T47D (cell line): ENCODE measurements at regions not wholly inside any gene's neighbourhood (a gene's known extent, or its start where the extent isn't known, plus 50 kb on each side); places are given as distances from the start of the nearest gene placed in this dataset.
"Not testable (repeated sequence)": the region's sequence is repeated elsewhere in the genome, so short reads cannot be mapped to it uniquely, and the experiment has no call there.

Source experiments
- DNase-seq, 2 experiments: peaks; one replicate each; pipeline versions ENCODE4 v3.0.0 to v3.0.0-alpha.2; 2011 to 2012; ENCODE audit warnings: low read depth in 1 of 2, low spot score in 1 of 2
- JUND ChIP-seq: IDR thresholded peaks from 2 replicates; pipeline ENCODE4 v1.6.1; 2012; ENCODE audit warnings: low read depth
- in situ Hi-C: cut with HindIII; loops from 2 replicates; pipeline ENCODE4 v1.10.0; 2016; ENCODE audit warnings: low sequenced_read_pairs, low pct_unique_long_range_greater_than_20kb

- no peak for TF ChIP-seq JUND
- DNase-seq, result no peak
- in situ Hi-C loops, result no loop called here
Observed at GRCh38 chr1:73326663-73327062, 871.3 kb downstream of the LRRIQ3 start.

DNA sequence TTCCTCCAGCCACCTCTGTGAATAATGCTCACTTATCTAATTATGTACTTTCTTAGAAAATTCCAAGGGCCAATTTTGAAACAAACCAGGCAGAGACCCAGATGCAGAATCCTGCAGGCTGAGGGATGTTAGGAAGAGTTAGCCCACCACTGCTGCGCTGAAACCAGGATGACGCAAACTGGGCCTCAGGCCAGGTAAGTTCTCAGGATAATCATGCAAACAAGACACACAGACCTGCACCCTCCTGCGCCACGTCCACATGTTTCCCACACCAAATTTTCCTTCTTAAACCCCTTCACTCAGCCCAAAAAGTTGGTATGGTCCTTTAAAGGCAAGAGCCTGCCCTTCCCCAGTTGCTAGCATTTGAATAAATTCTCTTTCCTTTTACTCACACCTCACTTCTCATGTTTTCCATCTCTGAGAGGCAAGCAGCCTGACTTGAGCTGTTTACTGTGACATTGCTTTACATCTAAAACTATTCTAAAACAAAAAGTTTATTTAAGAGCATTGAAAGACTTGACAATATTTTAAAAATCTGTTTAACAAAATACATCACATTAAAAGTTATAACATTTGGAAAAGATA, 887.1 kb downstream of the LRRIQ3 start:
- in situ Hi-C loops, result no loop called here
- TF ChIP-seq JUND, result no peak
- no peak for DNase-seq

DNA sequence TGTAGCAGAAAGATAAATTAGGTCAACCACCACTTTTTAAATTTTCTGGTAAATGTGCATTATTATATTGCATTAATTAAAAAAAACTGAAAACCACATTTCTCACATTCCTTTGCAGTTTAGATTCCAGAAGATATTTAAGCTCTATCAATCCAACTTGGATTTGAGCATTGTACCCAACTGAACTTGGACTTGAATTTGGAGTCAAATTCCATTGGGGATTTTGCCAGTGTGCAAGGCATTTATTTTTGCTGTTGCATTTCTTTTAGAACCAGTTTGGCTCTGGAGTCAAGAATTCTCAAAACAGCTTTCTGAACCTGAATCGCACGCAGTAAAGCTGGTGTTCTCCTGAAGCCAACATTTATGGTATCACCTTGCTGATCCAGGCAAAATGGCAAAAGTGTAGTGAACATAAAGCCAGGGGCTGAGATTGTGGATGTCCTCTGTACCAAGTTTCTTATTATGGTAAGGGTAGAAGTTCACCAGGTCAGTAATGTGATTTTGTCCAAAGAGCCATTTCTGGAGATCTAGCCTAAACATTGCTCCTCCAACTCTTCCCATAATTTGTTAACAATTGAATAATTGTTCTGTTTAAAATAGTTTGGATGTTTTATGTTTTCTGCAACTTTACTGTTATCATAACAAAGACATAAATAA, 890.9 kb downstream of the LRRIQ3 start:
- in situ Hi-C loops, result no loop called here
- no peak for TF ChIP-seq JUND
- DNase-seq, result no peak

DNA sequence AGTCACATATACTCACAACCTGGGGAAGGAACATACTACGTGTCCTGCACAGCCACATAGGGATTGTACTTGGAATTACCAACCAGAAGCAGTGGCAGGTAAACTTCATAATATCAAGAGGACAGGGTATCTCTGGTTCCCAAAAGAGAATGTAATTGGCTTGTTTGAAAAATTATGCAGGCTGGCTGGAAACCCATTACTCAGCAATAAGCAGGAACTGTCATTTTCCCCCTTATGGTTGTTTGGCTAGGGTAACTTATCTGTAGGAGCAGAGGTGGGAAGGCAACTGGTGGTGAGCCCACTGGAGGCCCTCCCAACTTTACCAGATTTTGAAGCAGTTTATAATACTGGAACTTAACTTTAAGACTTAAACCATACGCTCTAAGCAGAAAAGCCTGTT, 924.1 kb downstream of the LRRIQ3 start:
- TF ChIP-seq JUND, result no peak
- no peak for DNase-seq
- in situ Hi-C loops, result no loop called here

- DNase-seq, in situ Hi-C loops: not testable (repeated sequence)
Observed at GRCh38 chr1:73245196-73245595, 952.8 kb downstream of the LRRIQ3 start.

GRCh38 chr1:73218995-73219546, 936.7 kb upstream of the NEGR1 start:
- TF ChIP-seq JUND, result no peak
- in situ Hi-C loops, result no loop called here
- DNase-seq, result no peak

DNA sequence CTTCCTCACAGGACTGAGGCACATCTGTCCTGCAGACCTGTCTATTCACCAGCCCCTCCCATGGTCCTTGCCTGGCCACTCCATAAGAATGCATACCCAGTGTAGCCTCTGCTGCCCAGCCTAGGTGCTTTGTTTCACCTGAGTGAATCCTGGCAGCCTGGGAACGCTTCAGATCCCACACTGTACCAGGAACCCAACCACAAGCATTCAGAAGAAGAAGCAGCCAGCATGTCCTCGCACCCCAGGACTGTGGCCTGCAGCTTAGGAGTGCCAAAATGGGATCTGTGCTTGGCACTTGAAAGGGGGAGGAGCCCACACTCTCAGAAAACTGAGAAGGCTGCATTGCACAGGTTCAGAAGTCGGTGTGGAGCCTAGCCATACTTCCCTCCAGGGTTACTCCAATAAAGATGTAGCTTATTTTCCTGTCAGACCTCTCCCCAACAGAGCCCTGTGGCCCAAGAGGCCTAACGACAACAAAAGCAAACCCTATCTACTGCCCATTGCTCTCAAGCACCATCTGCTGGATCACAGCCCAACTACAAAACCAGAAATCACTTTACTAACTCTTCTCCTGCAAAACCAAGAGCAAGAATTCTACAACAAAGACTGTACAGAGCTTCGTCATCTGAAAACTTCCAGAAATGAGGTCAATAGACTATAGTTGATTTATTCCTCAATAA, 923.1 kb upstream of the NEGR1 start:
- TF ChIP-seq JUND, result no peak
- in situ Hi-C loops, result no loop called here
- DNase-seq, result peak in 1 of 2 experiments; percentile 19

DNA sequence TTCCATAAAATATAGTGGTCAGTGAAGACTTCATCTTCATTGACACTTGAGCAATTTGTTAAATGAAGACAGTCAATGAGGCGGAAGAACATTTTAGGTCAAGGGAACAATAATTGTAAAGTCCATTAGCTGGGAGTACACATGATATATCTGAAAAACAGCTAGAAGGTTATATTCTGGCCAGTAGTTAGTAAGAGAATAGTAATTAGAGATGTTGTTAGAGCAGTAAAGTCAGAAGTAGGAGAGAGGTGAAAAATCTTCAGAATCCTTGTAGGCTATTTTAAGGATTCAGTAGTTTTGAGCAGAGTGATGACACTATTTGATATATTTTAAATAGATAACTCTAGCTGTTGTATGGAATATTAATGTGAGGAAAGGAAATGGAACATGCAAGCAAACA, 915.6 kb upstream of the NEGR1 start:
- DNase-seq, result no peak
- in situ Hi-C loops, result no loop called here
- no peak for TF ChIP-seq JUND

- in situ Hi-C loops, result no loop called here
- TF ChIP-seq JUND, result no peak
- DNase-seq, result no peak
Observed at GRCh38 chr1:73194965-73195364, 912.6 kb upstream of the NEGR1 start.

DNA sequence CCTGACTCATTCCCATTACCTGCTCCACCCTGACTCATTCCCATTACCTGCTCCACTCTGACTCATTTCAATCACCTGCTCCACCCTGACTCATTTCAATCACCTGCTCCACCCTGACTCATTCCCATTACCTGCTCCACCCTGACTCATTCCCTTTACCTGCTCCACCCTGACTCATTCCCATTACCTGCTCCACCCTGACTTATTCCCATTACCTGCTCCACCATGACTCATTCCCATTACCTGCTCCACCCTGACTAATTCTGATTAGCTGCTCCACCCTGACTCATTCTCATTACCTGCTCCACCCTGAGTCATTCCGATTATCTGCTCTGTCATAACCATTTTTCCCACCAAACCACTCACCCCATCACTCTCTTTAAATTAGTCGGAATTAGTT, 901.2 kb upstream of the NEGR1 start:
- in situ Hi-C loops, DNase-seq: not testable (repeated sequence)

- in situ Hi-C loops, result no loop called here
Observed at GRCh38 chr1:73181190-73181540, 898.8 kb upstream of the NEGR1 start.

DNA sequence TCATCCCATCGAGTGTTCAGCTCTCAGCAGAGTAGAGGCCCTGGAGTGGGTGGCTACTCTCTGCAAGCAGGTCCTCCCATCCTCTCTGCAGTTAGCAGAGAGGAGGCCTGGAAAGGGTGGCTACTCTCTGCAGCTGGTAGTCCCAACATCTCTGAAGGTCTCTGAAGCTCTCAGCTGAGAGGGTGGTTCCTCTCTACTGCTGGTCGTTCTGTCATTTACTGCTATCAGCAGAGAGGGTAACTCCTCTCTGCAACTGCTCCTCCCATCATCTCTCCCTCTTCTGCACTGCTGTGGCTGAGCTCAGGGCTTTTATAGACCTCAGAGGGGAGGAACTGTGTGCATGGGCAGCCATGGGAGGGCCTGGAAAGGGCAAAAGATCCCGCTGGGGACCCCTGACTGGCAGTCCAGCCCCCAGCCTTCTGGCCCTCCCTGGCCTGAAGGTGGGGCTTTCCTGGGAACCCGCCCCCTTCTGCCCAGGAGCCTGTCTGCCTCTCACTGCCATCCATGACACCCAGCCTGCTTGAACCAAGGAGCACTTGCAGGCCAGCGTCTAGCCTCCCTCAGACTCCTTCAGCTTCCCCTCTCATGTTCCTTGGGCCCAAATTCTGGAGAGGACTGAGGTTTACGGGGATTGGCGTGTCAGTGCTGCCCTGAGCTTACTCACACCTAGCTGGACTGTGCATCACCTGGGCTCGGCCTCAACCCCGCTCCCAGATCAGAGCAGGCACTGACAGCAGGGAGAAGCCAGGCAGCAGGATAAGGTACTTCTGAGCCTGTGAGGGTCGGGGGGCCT, 898.3 kb upstream of the NEGR1 start:
- no peak for DNase-seq
- no peak for TF ChIP-seq JUND
- in situ Hi-C loops, result no loop called here

More at GRCh38 chr1:73181190-73181540, 898.8 kb upstream of the NEGR1 start:
- no peak for DNase-seq
- TF ChIP-seq JUND, result no peak

DNA sequence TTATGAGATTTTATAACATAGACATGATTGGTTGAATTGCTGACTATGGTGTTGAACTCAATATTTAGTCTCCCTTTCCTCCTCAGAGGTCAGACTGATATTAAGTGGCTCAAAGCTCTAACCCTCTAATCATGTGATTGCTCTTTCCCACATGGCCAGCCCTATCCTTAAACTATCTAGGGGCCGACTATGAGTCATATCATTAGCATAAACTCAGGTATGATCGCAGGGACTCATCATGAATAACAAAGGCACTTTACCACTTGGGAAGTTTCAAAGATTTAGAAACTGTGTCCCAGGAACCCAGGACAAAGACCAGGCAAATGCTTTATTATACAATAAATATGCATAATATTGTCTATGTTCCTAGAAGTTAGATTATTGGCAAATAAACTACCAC, 894.6 kb upstream of the NEGR1 start:
- no peak for TF ChIP-seq JUND
- no peak for DNase-seq
- in situ Hi-C loops, result no loop called here
